ENCODE measurements at regions not wholly inside any gene's neighbourhood (a gene's known extent, or its start where the extent isn't known, plus 50 kb on each side); places are given as distances from the start of the nearest gene placed in this dataset.

GRCh38 chr18:27473318-27473717 is 288.2 kb upstream of the CHST9 start:
- no peak for DNase-seq (ENCODE audit: low read depth)

- no peak for DNase-seq (ENCODE audit: low read depth)
Measured at GRCh38 chr18:27467073-27467472, 282.0 kb upstream of the CHST9 start.

DNA sequence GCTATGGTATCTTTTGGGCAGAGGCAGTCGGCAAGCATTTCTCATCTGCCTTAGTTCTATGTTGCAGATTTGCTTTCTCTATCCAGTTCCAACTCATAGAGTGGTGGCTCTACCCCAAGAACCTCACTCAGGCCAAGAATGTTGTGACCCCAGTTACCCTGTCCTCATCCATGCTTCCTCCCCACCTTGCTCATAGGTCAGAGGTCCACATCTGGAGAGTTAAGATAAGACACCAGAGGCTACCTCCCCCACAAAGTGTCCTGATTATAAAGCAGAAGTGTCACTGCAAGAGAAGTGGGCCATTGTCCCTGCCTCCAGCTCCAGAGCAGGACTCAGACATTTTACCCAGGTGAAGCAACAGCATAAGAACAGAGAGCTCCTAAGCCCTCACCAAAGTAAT is 276.8 kb upstream of the CHST9 start:
- DNase-seq (ENCODE audit: low read depth): no peak

GRCh38 chr18:27449104-27449503 is 264.0 kb upstream of the CHST9 start:
- DNase-seq (ENCODE audit: low read depth): no peak

DNA sequence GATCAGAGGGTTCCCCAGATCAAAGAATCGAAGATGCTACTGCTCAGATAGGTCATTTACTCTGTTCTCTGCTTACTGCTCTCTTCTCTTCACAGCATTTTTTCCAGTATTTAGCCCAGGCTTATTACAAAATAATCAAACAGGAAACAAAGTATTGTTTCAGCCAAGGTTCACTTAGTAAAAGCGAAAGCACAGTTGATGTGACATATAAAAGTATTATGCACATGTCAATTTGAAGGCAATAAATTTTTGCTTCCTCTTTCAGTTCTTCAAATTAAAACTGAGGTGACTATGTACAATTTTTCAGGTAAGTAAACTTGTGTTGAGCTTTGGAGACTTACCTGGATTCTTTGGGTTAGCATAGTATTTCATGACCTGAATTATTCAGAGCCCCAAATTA is 262.8 kb upstream of the CHST9 start:
- no peak for DNase-seq (ENCODE audit: low read depth)

DNA sequence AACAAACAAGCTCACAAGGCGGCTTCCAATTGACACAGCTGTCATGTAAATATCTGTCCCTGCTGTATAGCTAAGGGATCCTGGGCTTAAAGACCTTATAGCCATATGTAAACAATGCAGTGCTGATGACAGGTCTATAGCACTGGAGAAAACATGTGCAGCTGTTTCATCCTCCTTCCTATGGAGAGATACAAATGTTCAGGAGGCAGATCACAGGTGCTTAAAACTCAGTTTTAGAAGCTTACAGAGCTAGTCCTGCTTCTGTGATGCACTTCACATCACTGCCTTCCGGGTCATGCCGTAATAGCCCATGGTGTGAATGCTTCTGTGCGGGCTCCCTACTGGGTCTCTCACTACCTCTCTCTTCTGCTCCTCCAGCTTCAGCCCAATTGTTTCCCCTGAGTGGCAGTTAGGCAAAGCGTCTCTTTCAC is 262.4 kb upstream of the CHST9 start:
- no peak for DNase-seq (ENCODE audit: low read depth)

GRCh38 chr18:27430595-27430994 is 245.5 kb upstream of the CHST9 start:
- DNase-seq (ENCODE audit: low read depth): no peak

DNA sequence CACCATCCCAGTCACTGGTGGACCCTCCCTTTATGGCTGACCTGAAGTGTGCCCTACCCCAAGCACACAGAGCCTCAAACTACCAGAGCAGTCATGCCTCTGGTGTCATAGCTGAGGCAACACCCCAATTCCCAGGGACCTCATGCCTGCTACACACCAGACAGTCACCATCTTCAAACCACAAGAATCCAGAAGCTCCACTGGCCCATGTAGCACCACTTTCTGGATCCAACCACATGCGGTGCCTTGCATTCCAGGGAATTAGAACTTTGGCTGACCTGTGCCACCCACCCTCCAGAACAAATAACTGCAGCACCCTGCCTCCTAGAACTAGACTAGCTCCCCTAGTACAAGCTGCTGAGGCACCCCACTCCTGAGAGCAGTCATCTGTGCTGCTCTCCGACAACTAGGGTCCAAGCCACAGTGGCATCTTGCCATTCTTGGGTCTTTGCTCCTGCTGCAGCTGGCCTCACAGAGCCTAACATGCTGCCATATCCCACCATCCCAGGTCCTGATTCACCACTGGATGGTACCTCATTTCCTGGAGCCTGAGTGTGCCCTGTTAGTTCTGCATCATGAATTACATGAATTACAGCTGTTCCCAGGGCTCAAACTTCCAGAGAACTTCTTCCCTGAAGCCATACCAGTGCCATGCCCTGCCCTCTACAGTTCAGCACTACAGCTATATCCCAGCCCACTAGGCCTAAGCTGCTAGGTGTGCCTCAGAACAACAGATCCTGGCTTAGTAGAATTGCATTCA is 243.8 kb upstream of the CHST9 start:
- no peak for DNase-seq (ENCODE audit: low read depth)

- DNase-seq (ENCODE audit: low read depth): no peak
Measured at GRCh38 chr18:27428120-27428519, 243.0 kb upstream of the CHST9 start.

DNA sequence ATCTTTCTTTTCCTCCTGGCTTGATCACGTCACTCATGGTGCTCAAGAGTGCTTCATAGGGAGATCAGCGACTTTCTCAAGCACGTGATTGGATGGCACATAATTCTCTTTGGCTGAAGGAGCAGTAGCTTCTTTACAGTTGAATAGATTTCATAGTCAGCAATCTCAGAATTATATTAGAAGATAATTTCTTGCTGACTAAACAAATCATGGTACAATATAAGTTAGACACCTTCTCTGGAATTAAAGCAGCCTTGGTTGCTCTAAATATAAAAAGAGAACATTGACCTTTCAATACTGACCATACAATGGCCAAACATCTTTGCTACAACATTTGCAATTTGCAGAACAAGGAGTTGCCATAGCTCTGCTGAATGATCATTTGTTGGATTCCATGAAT is 238.5 kb upstream of the CHST9 start:
- no peak for DNase-seq (ENCODE audit: low read depth)

DNA sequence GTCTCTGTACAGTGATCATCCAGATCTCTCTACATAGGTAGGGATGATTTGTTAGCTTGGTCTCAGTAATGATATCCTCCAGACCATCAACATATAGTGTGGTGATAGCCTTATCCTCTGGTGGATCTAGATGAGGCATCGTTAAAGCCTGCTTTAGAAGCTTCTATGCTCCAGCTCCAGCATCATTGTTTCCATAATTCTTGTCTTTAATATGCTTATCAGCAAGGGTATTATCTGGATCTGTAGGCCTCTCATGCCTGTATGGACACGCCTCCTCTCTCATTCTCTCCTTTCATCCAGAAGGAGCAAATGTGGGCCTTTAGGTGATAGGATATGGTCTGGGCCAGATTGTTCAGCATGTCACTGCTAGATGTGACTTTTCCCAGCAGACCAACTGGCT is 234.5 kb upstream of the CHST9 start:
- DNase-seq (ENCODE audit: low read depth): no peak

GRCh38 chr18:27415495-27415894 is 230.4 kb upstream of the CHST9 start:
- DNase-seq (ENCODE audit: low read depth): no peak

GRCh38 chr18:27414682-27415081 is 229.6 kb upstream of the CHST9 start:
- DNase-seq (ENCODE audit: low read depth): no peak

- peak; percentile 55 for DNase-seq (ENCODE audit: low read depth)
Measured at GRCh38 chr18:27413495-27414401, 228.6 kb upstream of the CHST9 start.

GRCh38 chr18:27412556-27412955 is 227.4 kb upstream of the CHST9 start:
- no peak for DNase-seq (ENCODE audit: low read depth)

DNA sequence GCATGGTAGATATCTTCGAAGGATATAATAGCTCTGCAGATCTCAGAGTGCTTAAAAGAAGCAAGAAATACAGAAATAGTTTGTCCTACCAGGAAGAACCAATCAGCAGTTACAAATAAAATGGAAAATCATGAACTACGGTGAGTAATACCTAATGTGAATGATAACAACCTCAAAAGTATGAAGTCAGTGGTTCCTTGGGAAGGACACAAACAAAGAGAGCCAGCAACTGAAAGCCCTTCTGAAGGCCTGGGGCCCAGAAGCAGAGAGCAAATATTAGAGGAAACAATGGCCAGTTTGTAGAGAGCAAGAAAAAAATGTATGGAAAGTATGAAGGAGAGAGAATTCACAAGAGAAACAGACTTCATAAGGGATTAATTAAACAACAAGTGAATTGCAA is 226.8 kb upstream of the CHST9 start:
- peak; percentile 9 for DNase-seq (ENCODE audit: low read depth)

DNA sequence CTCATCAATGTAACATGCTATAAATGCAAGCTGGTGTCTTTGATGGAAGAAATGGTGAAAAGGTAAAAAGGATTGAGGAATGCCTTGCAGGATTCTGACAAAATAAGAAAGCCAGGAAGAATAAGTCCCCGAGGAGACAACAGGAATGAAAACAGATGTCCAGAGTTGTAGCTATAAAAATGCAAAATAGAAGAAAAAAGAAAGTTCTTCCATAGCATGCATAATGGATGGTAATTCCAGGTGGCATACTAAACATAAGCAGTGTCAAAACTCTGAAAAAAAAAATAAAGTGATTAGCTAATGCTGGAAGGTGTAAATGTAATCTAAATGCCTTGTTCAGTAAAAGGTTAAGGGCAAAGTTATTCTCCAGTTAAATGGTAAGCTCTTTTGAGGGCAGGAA is 225.9 kb upstream of the CHST9 start:
- no peak for DNase-seq (ENCODE audit: low read depth)

DNA sequence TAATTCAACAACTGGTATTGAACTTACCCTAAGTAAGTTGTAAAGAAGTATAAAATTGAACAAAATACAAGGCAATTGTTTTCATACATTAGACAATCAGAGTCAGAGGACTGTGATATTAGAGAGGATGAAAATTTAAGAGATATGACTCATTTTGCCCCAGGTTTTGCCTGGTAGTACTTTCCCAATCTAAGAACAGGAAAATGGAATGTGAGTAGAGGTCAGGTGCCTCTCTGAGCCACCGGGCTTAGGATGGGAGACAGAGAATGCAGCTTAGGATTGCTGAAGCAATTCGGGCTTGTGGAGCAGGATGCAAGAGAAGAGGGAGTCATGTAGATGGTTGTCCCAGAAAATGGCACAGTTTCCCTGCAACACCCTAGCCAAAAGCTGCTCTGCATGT is 219.7 kb upstream of the CHST9 start:
- no peak for DNase-seq (ENCODE audit: low read depth)

DNA sequence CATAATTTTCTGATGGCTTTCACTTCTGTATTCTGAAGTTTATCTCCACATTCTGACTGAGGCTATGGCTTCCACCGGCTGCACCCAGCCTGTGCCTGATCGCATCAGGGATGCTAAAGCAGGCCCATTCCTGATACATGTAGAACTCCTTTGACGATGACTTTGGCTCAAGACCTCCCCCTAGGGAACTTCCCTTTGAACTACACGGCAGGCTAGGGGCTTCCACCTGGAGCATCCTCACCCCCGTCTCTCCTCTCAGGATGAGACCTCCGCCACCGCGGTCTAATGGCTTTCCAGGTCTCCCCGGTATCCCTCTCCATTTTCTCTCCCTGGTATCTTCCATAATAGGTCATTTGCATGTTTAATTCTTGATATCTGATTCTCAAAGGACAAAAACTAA is 214.9 kb upstream of the CHST9 start:
- no peak for DNase-seq (ENCODE audit: low read depth)

DNA sequence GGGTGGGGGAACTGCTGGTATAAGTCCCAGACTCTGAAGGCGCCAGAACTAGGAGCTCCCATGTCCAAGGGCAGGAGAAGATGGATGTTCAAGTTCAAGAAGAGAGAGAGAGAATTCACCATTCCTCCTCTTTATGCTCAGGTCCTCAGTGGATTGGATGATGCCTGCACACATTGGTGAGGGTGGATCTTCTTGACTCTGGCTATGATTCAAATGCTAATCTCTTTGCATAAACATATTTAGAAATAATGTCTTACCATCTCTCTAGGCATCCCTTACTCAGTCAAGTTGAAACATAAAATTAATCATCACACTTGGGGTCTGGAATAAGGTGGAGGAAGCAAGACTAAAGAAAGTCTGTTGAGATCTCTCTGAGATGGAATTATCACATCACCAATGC is 210.6 kb upstream of the CHST9 start:
- no peak for DNase-seq (ENCODE audit: low read depth)

DNA sequence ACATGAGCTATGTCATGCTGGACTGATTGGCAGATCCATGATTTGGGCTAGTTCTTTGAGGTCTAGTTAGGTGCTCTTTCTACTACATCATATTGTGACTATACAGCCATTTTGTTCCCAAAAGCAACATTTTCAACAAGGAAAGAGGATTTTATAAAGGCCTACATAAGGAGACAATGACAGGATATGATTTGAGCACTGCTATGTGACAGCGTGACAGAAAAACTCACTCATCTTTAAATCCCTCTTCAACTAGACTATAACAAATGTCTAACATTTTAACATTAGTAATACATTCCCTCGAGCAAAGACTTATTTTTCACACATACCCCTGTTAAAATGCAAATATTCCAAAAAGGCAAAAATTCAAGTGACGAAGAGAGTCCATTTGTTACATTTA is 209.6 kb upstream of the CHST9 start:
- DNase-seq (ENCODE audit: low read depth): no peak

- no peak for DNase-seq (ENCODE audit: low read depth)
Measured at GRCh38 chr18:27382567-27383216, 197.6 kb upstream of the CHST9 start.

Measured in non-pigmented ciliary epithelial cell (primary cell).